Chondrocyte (in vitro differentiated cells): ENCODE measurements at regions not wholly inside any gene's neighbourhood (a gene's known extent, or its start where the extent isn't known, plus 50 kb on each side); places are given as distances from the start of the nearest gene placed in this dataset.

Source experiments
- DNase-seq: peaks from one replicate; pipeline ENCODE4 v3.0.0; 2021; ENCODE audit warnings: mixed read lengths, low spot score
- H3K27ac Mint-ChIP-seq: one replicate; pipeline ENCODE4 v1.8.0; 2021; ENCODE audit warnings: mild to moderate bottlenecking, moderate library complexity, mixed read lengths; ENCODE audit not compliant: unreplicated experiment
- H3K27me3 Mint-ChIP-seq: 2 replicates; pipeline ENCODE4 v1.8.0; 2021; ENCODE audit warnings: low read depth, mixed read lengths
- H3K36me3 Mint-ChIP-seq: 2 replicates; pipeline ENCODE4 v1.8.0; 2021; ENCODE audit warnings: low read depth, mixed read lengths
- H3K4me1 Mint-ChIP-seq: 2 replicates; pipeline ENCODE4 v1.8.0; 2021; ENCODE audit warnings: low read depth, mild to moderate bottlenecking, mixed read lengths
- H3K4me3 Mint-ChIP-seq: one replicate; pipeline ENCODE4 v1.8.0; 2021; ENCODE audit warnings: mild to moderate bottlenecking, moderate library complexity, mixed read lengths; ENCODE audit not compliant: unreplicated experiment
- H3K9me3 Mint-ChIP-seq: 2 replicates; pipeline ENCODE4 v1.8.0; 2021; ENCODE audit warnings: low read depth, mixed read lengths
- TF ChIP-seq, protein P1 (sequence below): fragments of 200-600 bp; sonication (generic); IDR thresholded peaks from 2 replicates; pipeline ENCODE4 v1.5.0; 2021; ENCODE audit warnings: antibody characterized with exemption, mild to moderate bottlenecking, moderate library complexity

DNA sequence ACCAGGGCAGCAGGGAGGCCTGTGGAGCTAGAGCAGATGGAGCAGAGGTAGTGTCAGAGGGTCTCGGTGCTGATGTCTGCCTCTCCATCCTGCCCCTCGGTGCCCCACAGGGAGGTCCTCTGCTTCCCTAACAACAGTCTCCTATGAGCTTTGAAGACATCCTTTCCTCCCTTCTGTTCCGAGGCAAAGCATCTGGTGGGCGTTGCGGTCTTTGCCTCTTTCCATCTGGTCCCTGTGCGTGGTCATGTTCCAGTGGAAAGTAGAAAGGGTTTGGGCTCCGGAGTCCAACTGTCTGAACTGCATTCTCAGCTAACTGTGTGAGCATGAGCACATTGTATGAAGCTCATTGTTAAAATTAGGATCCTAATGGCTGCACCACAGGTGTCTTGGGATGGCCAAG lies 370.6 kb downstream of the AACS start:
- Mint-ChIP-seq H3K4me3 (no peak overlapping the region), H3K27me3 (no peaks in the 10 kb centered on the region), H3K9me3 (peaks cover 15% of the 10 kb centered on the region), H3K36me3 (no peaks in the 10 kb centered on the region), H3K4me1 (no peaks in the 10 kb centered on the region), H3K27ac (no peak overlapping the region)
- TF ChIP-seq, protein P1, sequence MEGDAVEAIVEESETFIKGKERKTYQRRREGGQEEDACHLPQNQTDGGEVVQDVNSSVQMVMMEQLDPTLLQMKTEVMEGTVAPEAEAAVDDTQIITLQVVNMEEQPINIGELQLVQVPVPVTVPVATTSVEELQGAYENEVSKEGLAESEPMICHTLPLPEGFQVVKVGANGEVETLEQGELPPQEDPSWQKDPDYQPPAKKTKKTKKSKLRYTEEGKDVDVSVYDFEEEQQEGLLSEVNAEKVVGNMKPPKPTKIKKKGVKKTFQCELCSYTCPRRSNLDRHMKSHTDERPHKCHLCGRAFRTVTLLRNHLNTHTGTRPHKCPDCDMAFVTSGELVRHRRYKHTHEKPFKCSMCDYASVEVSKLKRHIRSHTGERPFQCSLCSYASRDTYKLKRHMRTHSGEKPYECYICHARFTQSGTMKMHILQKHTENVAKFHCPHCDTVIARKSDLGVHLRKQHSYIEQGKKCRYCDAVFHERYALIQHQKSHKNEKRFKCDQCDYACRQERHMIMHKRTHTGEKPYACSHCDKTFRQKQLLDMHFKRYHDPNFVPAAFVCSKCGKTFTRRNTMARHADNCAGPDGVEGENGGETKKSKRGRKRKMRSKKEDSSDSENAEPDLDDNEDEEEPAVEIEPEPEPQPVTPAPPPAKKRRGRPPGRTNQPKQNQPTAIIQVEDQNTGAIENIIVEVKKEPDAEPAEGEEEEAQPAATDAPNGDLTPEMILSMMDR, result no peak
- no peak for DNase-seq

DNA sequence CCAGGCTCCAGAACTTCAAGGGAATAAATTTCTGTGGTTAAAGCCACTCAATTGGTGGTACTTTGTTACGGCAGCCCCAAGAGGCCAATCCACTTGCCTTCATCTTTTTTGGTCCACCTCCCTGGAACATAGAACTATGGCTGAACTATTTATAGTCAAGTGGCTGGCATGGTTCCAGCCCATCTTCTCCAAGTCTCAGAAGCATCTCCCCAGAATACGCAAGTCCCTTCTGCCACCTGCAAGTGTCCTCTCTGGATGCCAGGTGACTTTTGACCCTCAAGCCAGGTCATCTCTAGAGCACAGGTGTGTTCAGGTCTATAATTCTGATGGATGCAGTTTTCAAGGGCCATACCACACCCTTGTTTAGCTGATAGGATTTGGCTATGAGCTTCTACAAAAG lies 371.5 kb downstream of the AACS start:
- H3K9me3 Mint-ChIP-seq, result peaks cover 15% of the 10 kb centered on the region
- TF ChIP-seq, protein P1, result no peak
- no peak overlapping the region for H3K4me3 Mint-ChIP-seq

DNA sequence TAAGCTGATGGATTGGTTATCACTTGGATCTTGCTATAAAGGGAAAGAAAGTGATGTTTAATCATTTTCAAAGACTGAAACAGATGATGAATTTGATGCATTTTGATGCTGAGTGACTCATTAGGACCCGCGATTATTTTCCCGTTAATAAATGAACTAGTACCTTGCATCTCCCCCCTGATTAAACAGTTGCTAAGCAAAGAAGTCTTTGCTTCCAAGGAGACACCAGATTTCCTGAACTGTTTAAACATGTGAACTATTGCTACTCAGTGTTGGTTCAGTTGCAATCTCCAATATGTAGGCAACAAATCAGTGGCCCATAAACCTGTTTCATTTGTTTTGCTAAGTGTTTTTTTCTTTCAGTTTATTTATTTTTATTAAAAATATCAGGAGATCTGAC lies 375.2 kb downstream of the AACS start:
- TF ChIP-seq, protein P1, result no peak
- Mint-ChIP-seq H3K4me3 (no peak overlapping the region), H3K36me3 (no peaks in the 10 kb centered on the region), H3K9me3 (peaks cover 11% of the 10 kb centered on the region), H3K27ac (no peak overlapping the region), H3K4me1 (no peaks in the 10 kb centered on the region), H3K27me3 (no peaks in the 10 kb centered on the region)
- no peak for DNase-seq

More for the DNA sequence above, 371.5 kb downstream of the AACS start:
- no peaks in the 10 kb centered on the region for H3K27me3 Mint-ChIP-seq
- no peaks in the 10 kb centered on the region for H3K36me3 Mint-ChIP-seq
- H3K27ac Mint-ChIP-seq, result no peak overlapping the region
- H3K4me1 Mint-ChIP-seq, result no peaks in the 10 kb centered on the region
- no peak for DNase-seq

DNA sequence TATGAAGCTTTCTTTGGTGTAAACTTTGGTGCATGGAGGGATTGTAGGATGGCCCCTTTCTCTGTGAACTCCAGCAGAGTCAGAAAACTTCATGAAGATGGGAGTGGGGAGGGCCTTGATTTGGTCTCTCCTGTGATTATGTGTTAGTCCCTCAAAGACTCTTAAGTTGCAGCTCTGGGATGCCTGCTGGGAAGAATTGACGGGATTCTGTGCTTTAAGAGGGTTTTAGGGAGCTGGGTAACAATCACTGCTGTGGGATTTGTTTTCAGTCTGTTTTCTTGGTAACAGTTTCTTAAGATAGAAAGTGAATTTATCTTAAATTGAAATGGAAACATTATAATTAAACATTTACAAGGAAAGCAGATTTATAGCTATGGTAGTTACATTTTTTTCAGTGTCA lies 378.1 kb downstream of the AACS start:
- TF ChIP-seq, protein P1, result no peak
- no peak overlapping the region for H3K27ac Mint-ChIP-seq
- H3K36me3 Mint-ChIP-seq, result no peaks in the 10 kb centered on the region
- no peak overlapping the region for H3K4me3 Mint-ChIP-seq
- no peaks in the 10 kb centered on the region for H3K4me1 Mint-ChIP-seq
- DNase-seq, result no peak
- H3K9me3 Mint-ChIP-seq, result peaks cover 9% of the 10 kb centered on the region
- H3K27me3 Mint-ChIP-seq, result no peaks in the 10 kb centered on the region

DNA sequence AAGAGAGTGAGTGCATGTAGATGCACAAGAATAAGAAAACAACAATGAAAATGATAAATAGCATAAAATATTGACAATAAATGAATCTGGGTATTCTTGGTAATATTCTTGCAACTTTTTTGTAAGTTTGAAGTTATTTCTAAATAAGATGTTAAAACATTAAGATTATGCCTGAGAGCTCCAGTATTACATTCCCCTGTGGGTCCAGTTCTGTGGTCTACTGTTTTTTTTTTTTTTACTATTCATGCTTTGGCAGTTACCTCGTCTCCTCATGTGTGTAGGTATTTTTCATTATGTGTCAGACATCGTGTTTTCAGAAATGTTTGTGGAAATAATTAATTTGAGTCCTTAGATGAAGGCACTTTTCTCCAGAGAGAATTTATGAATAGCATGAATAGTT lies 386.2 kb downstream of the AACS start:
- H3K27ac Mint-ChIP-seq, result no peak overlapping the region
- no peaks in the 10 kb centered on the region for H3K27me3 Mint-ChIP-seq
- H3K9me3 Mint-ChIP-seq, result peaks cover 21% of the 10 kb centered on the region
- TF ChIP-seq, protein P1, result no peak
- no peaks in the 10 kb centered on the region for H3K4me1 Mint-ChIP-seq
- DNase-seq, result no peak
- H3K4me3 Mint-ChIP-seq, result no peak overlapping the region
- H3K36me3 Mint-ChIP-seq, result no peaks in the 10 kb centered on the region
